Amniotic stem cell (primary cell): ENCODE measurements at regions not wholly inside any gene's neighbourhood (a gene's known extent, or its start where the extent isn't known, plus 50 kb on each side); places are given as distances from the start of the nearest gene placed in this dataset.

Source experiments
- DNase-seq: peaks from one replicate; lab custom pipeline; 2025; lab: John Stamatoyannopoulos, UW

DNA sequence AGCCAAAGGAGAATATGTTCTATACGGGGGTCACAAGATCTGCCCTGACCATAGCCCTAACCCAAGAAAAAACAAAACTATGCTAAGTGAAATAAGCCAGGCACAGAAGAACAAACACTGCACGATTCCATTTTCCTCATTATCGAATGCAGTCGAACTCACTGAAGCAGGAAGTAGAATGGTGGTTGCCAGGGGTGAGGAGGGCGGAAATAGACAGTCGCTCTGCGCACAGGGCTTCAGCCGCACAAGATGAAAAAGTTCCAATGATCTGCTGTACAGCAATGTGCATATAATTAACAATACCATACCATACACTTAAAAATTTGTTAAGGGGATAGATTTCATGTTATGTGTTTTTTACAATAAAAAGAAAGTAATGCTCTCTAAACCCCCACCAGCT lies 257.7 kb downstream of the TXNL1 start:
- no peak for DNase-seq

DNA sequence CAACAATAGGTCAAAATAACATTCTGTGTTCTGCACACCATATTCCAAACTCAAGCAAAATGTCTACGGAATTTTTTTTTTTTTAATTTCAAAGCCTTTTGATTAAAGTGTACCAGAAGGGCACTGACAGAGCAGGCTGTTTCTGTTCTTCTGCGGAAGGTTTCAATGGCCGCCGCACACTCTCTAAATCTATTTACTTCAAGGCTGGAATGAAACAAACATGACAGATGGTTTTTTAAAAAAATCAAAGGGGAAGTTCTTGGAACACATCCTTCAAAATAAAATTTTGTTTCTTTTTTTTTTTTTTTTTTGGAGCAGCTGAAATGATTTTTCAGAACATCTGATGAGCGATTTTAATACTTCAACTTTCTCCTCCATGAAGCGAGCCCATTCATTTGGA lies 259.1 kb downstream of the TXNL1 start:
- DNase-seq: no peak

DNA sequence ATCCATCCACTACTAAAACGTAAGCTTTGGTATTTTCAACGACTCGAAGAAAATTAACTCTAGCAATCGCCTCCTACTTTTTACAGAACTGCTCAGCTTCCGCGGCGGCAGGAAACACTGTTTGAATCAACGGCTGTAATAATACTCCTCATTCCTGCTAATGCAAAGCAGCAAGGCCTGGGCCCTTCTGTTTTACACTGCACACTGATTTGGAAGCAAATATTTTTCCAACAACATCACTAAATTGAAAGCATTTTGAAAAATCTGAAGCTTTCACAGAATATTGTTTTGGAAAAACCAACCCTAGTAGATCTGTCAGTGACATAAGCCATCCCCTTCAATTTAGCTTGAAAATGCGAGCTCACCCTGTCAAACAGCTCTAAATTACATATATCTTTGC lies 261.2 kb downstream of the TXNL1 start:
- no peak for DNase-seq

DNA sequence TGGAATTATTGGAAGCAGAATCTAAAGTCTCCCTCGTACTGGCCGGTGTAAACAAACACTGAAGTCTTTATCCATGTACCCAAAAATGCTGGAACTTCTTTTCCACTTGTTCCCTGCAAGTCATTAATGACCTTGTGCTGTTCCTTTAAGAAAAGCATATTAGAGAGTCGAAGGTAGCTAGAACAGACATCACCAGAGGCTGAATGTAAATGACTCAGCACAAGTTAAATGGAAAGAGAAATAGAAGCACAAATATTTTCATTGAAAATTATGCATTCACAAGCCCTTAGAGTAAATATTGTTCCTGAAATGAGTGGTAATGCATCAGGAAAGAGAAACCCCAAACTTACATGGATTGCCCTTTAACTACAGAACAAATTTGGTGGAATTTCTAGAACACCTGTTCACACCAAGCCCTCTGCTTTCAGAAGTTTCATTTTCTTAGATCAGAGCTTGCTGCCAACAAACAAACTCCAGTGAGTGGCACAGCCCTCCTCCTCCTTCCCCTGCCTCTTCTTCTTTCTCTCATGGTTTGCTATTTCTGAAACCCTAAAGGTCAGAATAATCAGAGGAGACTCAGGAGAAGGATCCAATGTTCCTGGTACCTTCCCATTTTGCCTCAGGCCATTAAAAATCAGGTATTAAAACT lies 264.3 kb downstream of the TXNL1 start:
- no peak for DNase-seq

DNA sequence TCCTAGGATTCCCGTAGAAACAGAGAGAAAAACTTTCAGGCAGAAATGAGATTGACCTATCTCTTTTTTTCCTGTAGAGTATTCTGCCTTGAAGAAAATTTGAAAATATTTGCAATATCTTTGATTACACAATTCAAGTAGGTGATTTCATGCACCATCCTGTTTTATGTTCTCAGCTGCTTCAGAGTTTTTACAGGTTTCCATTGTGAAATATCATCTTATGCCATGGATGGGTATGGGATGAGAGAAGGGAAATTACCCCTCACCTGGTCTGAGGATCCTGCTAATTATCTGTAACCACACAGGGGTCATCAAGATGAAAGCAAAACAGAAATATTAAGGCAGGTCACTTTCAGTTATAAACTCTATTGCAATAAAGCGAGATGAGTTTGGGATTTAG lies 264.8 kb downstream of the TXNL1 start:
- DNase-seq: no peak

DNA sequence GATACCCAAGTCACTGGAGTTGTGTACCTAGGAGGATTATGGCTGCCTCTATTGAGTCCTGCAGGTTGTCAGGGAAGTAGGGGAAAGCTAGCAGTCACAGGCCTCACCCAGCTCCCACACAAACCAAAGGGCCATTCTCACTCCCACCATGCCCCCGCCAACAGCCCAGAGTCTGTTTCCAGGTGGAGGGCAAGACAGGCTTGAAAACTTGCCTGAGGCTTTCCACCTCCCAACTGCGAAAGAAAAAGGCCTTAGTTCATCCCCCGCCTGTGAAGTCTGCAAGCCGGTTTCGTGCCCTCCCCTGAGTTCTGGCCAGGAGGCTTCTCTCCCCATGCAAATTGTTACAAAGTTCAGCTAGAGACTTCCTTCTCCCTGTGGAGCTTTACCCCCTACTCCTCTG lies 270.3 kb downstream of the TXNL1 start:
- no peak for DNase-seq

DNA sequence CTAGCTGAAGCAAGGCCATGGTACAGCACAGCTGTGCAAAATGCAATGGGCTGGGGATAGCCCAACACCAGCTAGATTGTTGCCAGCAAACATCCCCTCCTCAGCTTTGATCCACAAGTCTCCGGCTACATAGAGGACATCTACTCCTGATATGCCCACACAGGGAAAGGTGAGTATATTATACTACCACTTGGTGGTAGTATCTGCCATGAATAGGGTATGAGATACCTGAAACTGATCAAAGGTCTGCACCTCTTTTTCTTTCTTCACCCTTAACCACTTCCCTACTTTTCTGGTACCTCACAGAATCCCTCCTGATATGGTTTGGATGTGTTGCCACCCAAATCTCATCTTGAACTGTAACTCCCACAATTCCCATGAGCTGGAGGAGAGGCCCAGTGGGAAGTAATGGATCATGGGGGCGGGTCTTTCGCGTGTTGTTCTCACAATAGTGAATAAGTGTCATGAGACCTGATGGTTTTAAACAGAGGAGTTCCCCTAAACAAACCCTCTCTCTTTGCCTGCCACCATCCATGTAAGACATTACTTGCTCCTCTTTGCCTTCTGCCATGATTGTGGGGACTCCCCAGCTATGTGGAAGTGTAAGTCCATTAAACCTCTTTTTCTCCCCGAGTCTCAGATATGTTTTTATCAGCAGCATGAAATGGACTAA lies 279.6 kb downstream of the TXNL1 start:
- no peak for DNase-seq

DNA sequence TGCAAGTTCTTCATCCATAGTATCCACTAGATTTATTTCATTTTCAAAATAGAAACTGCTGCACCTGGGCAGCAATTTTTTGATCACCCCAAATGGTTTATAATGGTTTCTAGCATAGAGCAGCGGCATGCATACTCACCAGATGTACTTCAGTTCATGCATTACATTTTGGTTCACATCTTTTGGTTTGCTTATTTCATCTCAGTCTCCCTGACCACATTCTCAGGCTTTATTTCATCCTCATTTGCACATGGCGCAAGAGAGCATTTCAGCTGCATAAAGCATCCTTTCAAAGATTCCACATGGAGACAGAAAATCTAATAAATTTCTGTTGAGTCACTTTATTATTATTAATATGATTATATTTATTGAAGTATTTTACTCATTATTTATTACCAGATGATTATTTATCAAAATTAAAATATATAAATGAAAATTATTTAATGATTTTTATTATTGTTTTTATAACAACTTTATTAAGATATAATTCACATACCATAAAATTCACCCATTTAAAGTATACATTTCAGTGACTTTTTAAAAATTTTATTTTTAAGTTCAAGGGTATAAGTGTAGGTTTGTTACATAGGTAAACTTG lies 284.6 kb downstream of the TXNL1 start:
- no peak for DNase-seq

DNA sequence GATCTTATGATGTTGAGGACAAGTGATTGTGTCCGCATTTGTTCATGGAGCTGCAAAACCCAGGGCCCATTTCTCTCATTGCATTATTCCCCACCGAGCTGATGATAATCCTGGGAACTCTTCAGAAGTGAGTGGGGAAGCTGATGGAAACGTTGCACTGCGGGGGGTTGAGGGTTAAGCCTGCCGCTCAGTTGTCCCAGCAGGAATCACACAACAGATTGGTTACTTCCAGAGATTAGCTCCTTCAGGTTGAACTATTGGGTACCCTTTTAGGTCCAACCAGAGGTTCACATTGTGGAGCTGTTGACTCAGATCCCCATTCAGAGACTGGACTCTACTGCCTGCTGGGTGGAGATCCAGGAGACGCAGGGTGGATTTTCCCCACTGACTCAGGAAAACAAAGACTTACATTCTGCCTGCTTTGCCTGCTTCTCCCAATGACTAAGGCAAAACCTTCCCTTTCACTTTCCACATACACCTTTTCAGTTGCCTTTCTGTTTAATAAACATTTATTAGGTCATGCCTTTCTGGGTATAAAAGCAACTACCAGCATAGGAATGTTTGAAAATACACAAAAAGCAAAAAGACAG lies 286.4 kb downstream of the TXNL1 start:
- no peak for DNase-seq

DNA sequence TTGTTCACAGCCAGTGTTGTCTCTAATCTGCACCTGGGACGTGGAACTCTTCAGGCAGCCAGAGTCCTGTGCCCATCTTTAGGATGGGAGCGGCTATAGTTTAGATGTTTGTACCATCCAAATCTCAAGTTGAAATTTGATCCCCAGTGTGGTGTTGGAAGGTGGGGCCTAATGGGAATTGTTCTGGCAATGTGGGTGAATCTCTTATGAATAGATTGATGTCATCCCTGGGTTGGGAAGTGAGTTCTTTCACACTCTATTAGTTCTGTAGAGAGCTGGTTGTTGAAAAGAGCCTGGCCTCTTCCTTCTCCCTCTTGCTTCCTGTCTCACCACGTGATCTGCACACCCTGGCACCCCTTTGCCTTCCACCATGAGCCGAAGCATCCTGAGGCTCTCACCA lies 300.9 kb downstream of the TXNL1 start:
- no peak for DNase-seq

DNA sequence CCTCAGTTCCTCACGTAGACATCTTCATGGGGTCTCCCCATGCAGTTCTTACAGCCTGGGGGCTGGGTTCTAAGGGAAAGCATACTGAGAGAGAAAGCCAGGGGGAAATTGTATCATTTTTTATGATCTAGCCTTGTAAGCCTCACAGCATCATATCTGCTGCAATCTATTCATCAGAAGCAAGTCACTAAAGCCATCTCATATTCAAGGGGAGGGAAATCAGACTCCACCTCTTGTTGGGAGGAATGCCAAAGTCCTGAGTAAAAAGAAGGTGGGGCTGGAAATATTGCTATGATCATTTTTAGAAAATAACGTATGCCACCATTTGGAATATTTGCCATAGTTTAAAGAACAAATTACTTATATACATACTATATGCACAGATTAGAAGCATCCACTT lies 304.6 kb downstream of the TXNL1 start:
- no peak for DNase-seq

DNA sequence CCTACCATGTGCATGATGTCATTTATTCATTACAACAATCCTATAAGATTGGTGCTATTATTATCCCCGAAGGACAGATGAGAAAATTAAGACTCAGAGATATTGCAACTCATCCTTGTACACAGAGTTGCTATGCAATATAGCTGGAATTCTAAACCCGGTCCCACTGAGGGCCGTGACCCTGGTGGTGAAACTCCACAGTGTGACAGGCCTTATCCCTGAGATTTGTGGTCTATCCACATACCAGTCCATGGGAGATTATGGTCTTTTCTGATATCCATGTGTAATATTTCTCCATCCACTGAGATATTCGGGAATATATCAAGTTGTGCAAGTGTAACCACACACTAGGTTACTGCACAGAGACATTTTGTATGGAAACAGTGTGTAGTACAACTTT lies 305.2 kb downstream of the TXNL1 start:
- no peak for DNase-seq

DNA sequence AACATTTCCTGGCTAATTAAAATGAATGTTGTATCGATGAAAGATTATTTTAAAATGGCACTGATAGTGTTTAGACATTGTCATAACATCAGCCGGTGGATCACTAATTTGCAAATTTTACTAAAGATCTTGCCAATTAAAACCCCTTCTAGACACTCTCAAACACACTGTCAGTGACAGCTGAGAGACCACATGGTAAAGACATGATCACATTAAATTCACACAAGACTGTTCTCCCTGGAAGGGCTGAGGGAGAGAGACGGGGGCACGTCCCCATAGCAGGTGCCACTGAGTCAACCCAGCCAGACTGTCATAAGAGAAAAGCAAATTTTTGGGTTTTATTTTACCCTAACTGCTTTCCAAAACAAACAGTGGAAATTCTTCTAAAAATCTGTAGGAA lies 306.0 kb downstream of the TXNL1 start:
- DNase-seq: no peak

DNA sequence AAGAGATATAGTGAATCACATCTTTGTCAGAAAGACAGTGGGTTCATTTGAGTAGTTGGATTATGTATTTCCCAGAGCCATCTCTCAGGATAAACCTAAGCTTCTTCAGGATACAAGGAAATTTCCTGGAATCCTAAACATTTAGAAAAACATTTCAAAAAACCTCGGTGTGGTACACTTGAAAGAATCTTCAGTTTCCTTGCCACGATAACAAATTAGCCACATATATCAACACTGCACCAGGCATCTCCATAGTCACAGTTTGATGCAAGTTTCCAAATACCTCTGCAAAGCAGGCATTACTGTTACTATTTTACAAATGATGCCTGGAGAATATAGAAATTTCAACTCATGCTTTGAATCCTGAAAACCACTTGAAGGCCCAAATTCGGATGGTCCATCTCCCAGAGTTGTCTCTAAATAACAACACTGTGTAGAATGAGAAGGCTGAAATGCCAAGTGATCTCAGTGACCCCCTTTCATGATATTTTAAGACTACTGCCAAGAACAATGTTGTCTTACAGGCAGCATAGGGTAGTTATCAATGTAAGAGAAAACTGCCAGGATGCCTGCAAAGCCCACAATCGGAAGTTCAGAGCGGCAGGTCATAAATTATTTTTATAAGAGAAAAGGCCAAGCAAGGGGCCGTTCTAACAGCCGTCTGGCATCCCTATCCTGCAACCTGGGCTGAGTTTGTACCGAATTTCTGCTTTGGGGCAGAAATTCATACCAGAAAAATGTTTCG lies 307.9 kb downstream of the TXNL1 start:
- no peak for DNase-seq

DNA sequence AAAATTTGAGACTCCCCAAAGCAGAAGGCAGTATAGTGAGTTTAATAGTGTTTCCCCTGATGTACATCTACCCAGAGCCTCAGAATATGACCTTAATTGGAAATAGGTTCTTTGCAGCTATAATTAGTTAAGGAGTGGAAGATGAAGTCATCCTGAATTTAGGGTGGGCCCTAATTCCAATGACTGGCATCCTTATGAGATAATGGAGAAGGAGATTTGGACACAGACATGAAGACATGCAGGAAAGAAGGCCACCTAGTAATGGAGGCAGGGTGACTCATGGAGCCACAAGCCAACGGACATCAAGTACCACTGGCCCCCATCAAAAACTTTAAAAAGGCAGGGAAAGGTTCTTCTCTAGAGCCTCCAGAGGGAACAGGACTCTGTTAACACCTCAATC lies 308.9 kb downstream of the TXNL1 start:
- no peak for DNase-seq

DNA sequence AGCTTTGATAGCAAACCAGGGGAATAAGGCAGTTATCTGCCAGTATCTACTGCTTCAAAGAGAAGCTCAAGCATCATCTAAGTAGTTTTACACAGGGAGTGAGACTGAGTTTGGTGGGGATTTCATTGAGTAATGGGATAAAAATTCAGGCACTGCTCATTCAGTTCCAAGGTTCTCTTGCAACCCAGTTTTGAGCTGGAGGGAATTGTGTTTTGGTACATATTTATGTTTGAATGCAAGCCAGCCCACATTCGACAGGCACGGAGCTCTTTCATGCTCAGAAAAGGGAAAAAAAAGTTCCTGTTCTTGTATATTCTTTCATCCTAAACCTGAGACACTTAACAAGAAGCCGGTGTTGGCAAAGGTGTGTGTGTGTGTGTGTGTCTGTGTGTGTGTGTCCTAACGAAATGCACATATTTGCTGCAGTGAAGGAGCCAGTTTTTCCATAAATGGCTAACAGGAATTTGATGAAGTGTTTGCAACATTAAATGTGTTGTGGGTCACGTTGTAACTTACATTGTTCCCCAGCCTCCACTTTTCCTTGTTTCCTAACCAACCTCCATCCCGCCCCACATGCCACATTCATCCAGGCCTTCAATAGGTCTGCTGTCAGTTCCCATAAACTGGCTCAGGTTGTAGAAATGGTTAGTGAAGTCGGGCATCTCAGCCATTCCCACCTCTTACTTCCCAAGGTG lies 311.1 kb downstream of the TXNL1 start:
- peak; percentile 1 for DNase-seq

DNA sequence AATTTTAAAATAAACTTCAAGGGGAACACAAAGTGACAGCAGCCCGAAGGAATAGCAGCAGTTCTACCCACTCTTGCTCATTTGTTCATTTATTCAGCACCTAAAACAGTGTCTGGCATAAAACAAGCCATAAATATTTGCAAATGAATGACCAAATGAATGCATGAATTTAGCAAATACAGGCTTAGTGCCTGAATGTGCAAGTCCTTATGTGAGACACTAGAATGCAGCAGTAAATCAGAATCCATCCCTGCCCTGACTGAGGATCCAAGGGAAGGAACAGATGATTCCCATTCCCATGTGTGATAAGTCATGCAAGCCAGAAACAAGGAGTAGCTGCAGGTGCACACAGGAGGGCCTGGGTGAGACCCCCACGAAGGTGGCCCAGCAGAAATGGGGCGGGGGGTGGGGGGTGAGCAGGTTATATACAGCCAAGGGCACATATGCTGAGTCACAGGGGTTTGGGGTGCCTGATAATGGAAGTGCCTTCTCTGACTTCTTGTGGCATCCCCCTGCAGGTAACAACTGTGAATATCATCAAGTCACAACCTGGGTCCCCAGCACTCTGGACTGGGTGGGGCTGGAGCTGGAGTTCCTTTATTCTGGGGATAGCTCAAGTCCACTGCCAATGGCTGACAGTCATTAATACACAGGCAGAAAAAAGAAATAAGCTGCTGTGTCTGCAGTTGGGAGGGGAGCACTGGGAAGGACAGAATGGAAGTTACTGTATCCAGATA lies 311.9 kb downstream of the TXNL1 start:
- no peak for DNase-seq

DNA sequence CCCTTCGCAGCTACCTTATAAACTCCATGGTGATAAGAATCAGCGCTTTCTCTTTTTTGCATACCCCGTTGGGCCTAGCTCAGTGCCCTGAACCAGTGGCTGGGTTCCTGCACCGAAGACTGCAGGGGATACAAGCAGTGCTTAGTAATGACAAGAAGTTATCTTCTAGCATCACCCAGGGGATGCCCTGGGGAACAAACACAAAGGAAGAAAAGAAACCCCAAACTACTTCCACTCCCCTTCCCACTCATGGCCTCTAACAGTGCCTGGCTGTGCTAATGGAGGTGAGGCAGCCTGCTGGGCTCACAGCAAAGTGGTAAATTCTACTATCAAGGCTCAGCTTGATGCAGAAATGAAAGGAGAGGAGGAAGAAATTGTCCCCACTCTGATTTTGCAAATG lies 314.7 kb downstream of the TXNL1 start:
- no peak for DNase-seq

DNA sequence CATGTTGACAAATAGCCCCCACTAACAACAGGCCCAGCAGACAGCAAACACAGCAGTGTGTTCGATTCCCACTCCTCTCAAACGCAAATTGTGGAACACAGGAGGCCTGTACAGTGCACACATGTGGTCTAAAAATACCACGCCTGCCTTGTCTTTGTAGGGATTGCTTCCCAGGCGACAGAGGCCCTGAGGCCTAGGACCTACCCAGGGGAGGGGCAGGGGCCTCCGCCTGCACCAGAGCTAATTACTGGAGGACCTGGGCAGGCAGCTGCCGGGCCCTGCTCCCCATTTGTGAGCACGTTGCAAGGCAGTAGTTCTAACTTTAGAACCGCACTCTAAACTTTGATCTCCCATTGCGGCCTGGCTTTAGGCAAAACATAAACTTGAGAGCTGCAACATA lies 316.0 kb downstream of the TXNL1 start:
- no peak for DNase-seq

DNA sequence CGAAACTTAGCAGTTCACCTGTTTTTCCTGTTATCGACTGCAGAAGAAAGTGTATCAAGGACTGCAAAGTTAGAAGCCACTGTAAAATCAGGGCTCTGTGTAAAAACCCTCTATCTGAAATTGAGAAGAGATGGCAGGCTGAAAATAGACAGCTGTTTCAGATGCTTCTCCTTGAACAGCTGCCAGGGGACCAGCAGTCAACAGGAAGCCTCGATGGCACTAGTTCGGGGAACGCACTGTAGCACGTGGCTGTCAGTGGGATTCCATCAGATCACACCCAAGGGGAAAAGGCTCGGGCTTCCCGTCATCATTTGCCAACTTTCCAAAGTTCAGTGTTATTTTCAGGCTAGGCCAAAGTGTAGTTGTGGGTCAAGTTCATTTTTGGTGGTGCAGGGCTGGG lies 316.9 kb downstream of the TXNL1 start:
- DNase-seq: no peak

DNA sequence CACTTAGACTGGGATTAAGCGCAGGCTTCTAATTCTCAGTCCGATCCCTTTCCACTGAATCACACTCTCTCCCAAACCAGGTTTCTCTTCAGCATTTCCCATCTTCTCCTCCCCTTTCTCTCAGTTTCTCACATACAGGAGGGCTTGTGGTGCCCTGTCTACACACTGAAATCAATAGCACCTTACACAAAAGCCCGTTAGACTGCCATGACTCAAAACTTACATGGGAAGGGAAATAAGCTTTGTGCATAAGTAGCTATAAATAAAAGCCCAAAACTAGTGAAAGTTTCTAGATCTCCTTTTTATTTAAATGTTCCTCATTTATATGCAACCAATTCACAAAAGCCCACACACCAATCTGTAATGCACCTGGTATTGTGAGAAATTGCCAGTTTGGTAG lies 318.4 kb downstream of the TXNL1 start:
- no peak for DNase-seq
